ENCODE measurements at regions not wholly inside any gene's neighbourhood (a gene's known extent, or its start where the extent isn't known, plus 50 kb on each side); places are given as distances from the start of the nearest gene placed in this dataset.
"Not testable (repeated sequence)": the region's sequence is repeated elsewhere in the genome, so short reads cannot be mapped to it uniquely, and the experiment has no call there.

DNA sequence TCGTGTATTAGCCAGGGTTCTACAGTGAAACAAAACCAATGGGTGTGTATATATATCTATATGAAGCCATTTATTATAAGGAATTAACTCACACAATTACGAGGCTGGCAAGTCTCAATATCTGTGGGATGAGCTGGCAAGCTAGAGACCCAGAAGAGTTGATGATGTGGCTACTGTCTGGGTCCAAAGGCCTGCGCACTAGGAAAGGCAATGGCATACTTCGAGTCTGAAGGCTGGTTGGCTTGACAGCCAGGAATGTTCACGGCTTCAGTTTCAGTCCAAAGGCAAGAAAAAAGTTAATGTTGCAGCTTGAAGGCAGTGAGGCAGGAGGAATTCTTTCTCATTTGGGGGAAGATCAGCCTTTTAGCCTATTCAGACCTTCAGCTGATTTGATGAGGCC is 893.3 kb upstream of the LRFN5 start:
- H3K27ac Mint-ChIP-seq: no peak overlapping the region
- H3K4me3 Mint-ChIP-seq: no peak overlapping the region
- no peaks in the 10 kb centered on the region for H3K27me3 Mint-ChIP-seq
- peaks cover 4% of the 10 kb centered on the region for H3K9me3 Mint-ChIP-seq
- no peaks in the 10 kb centered on the region for H3K4me1 Mint-ChIP-seq
- H3K36me3 Mint-ChIP-seq: no peaks in the 10 kb centered on the region

DNA sequence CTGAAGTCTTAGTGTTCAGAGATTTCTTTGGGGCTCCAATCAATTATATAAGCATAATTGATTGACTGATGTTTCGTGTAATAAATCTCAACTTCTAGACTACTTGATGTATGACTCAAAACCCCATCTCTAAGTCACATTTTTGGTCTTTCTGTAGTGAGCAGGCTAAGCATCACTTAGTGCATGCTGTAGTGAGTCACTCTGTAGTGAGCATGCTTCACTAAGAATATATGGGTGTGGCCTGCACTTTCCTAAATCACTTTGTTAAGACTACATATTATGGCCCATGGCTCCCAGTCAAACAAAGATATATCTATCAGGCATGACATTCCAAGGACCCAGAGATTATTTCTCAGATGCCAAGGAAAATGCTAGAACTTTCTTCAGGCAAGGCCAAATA is 909.4 kb upstream of the LRFN5 start:
- Mint-ChIP-seq H3K4me3 (no peak overlapping the region), H3K27ac (no peak overlapping the region), H3K27me3 (peaks cover 2% of the 10 kb centered on the region), H3K4me1 (no peaks in the 10 kb centered on the region), H3K9me3 (peaks cover 4% of the 10 kb centered on the region), H3K36me3 (no peaks in the 10 kb centered on the region)

DNA sequence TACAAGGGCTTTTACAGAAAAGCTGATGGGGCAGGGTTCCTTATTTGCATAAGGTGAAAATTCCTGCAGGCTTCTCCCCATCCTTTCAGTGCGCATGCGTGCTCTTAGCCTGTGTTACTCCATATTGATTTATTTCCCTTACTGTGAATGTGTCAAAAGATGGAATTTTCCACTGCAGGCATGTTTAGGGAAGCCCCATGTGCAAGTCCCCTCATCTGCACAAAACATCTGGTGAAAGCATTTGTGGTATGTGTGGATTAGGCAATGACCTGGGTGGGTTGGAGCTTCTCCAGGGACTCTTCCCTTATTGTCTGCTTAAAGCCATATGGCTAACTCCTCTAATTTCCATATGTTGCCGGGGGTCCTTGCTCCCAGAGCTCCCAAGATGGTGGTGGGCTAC is 912.7 kb upstream of the LRFN5 start:
- Mint-ChIP-seq H3K9me3 (peaks cover 4% of the 10 kb centered on the region), H3K27me3 (peaks cover 2% of the 10 kb centered on the region), H3K27ac (no peak overlapping the region), H3K4me3 (no peak overlapping the region), H3K36me3 (no peaks in the 10 kb centered on the region), H3K4me1 (no peaks in the 10 kb centered on the region)

DNA sequence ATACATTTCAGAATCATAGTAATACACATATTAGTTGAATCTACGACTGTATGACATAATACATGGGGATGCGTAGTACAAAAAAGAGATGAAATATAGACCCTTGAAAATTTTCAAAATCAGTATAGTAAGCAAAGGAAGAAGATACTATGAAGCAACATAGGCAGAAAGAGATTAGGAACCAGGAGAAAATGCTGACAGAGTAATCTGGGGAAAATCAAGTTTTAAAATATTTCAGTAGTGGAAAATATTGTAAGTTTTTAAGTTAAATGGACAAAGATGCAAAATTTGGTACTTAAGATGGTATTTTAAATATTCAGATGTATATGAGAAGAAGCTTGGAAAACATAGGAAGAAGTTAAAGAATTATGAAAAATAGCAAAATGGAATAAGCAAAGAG is 915.6 kb upstream of the LRFN5 start:
- peaks cover 4% of the 10 kb centered on the region for H3K9me3 Mint-ChIP-seq
- H3K36me3 Mint-ChIP-seq: no peaks in the 10 kb centered on the region
- no peaks in the 10 kb centered on the region for H3K4me1 Mint-ChIP-seq
- no peak overlapping the region for H3K27ac Mint-ChIP-seq
- peaks cover 2% of the 10 kb centered on the region for H3K27me3 Mint-ChIP-seq
- no peak overlapping the region for H3K4me3 Mint-ChIP-seq

DNA sequence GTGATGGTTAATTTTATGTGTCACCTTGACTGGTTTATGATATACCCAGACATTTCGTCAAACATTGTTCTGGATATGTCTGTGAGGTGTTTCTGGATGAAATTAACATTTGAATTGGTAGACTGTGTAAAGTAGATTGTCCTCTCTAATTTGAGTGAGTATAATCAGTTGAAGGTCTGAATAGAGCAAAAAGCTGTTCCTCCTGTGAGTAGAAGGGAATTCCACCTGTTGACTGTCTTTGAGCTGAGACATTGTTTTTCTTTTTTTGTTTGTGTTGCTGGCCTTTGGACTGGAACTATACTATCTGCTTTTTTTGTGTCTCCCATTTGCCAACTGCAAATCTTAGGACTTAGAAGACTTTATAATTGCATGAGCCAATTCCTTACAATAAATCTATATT is 920.9 kb upstream of the LRFN5 start:
- no peaks in the 10 kb centered on the region for H3K4me1 Mint-ChIP-seq
- no peaks in the 10 kb centered on the region for H3K36me3 Mint-ChIP-seq
- H3K27ac Mint-ChIP-seq: no peak overlapping the region
- peaks cover 1% of the 10 kb centered on the region for H3K27me3 Mint-ChIP-seq
- H3K9me3 Mint-ChIP-seq: peaks cover 6% of the 10 kb centered on the region
- no peak overlapping the region for H3K4me3 Mint-ChIP-seq

- Mint-ChIP-seq H3K27ac (no peak overlapping the region), H3K9me3 (peaks cover 6% of the 10 kb centered on the region), H3K36me3 (no peaks in the 10 kb centered on the region), H3K4me3 (no peak overlapping the region), H3K27me3 (peaks cover 1% of the 10 kb centered on the region), H3K4me1 (no peaks in the 10 kb centered on the region)
These were observed 922.3 kb upstream of the LRFN5 start for GRCh38 chr14:40684328-40684727.

GRCh38 chr14:40682131-40682913 is 924.4 kb upstream of the LRFN5 start:
- Mint-ChIP-seq H3K4me3 (no peak overlapping the region), H3K36me3 (no peaks in the 10 kb centered on the region), H3K4me1 (no peaks in the 10 kb centered on the region), H3K27me3 (peaks cover 1% of the 10 kb centered on the region), H3K9me3 (peaks cover 6% of the 10 kb centered on the region), H3K27ac (no peak overlapping the region)

GRCh38 chr14:40679256-40679655 is 927.4 kb upstream of the LRFN5 start:
- H3K36me3 Mint-ChIP-seq: no peaks in the 10 kb centered on the region
- peaks cover 15% of the 10 kb centered on the region for H3K9me3 Mint-ChIP-seq
- H3K27ac Mint-ChIP-seq: no peak overlapping the region
- no peak overlapping the region for H3K4me3 Mint-ChIP-seq
- H3K4me1 Mint-ChIP-seq: no peaks in the 10 kb centered on the region
- peaks cover 1% of the 10 kb centered on the region for H3K27me3 Mint-ChIP-seq

DNA sequence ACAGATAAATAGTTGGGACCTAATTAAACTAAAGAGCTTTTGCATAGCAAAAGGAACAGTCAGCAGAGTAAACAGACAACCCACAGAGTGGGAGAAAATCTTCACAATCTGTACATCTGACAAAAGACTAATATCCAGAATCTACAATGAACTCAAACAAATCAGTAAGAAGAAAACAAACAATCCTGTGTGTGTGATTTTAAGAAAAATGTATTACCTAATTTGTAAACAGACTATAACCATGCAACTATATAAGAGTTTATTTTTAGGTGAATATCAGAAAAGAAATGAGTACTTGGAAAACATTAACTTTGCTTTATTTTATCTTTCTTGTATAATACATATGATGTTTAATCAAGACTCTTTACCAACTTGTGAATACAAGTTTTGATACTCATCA is 929.5 kb upstream of the LRFN5 start:
- H3K36me3 Mint-ChIP-seq, H3K4me3 Mint-ChIP-seq, H3K27me3 Mint-ChIP-seq, H3K27ac Mint-ChIP-seq, H3K4me1 Mint-ChIP-seq: not testable (repeated sequence)
- H3K9me3 Mint-ChIP-seq: peaks cover 15% of the 10 kb centered on the region

DNA sequence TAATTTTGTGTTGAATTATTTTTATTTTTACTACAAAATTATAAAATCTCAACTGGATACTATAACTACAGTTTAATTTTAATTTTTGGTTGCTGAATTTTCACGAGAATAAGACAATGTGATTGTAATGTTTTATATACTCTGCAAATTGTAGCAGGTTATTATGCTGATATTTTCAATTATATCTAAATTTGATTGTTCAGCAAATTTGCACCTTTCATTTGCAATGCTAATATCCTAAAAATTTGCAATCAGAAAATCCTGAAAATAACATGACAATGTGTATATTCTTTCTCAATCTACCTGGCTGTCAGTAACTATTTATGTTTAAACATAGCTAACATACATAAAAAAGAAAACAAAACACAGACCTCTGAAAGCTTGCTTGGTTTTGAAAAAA is 932.2 kb upstream of the LRFN5 start:
- H3K27me3 Mint-ChIP-seq: no peaks in the 10 kb centered on the region
- no peaks in the 10 kb centered on the region for H3K4me1 Mint-ChIP-seq
- no peak overlapping the region for H3K27ac Mint-ChIP-seq
- H3K9me3 Mint-ChIP-seq: peaks cover 9% of the 10 kb centered on the region
- no peak overlapping the region for H3K4me3 Mint-ChIP-seq
- no peaks in the 10 kb centered on the region for H3K36me3 Mint-ChIP-seq

GRCh38 chr14:40656311-40656710 is 950.4 kb upstream of the LRFN5 start:
- Mint-ChIP-seq H3K4me1 (no peaks in the 10 kb centered on the region), H3K27ac (no peak overlapping the region), H3K27me3 (no peaks in the 10 kb centered on the region), H3K4me3 (no peak overlapping the region), H3K36me3 (no peaks in the 10 kb centered on the region), H3K9me3 (no peaks in the 10 kb centered on the region)

GRCh38 chr14:40652089-40652691 is 954.5 kb upstream of the LRFN5 start:
- no peak overlapping the region for H3K4me3 Mint-ChIP-seq
- no peak overlapping the region for H3K27ac Mint-ChIP-seq

GRCh38 chr14:40630471-40630870 is 976.2 kb upstream of the LRFN5 start:
- H3K9me3 Mint-ChIP-seq: no peaks in the 10 kb centered on the region
- no peak overlapping the region for H3K4me3 Mint-ChIP-seq
- no peak overlapping the region for H3K27ac Mint-ChIP-seq
- no peaks in the 10 kb centered on the region for H3K36me3 Mint-ChIP-seq
- H3K27me3 Mint-ChIP-seq: no peaks in the 10 kb centered on the region
- no peaks in the 10 kb centered on the region for H3K4me1 Mint-ChIP-seq

More at GRCh38 chr14:40652089-40652691, 954.5 kb upstream of the LRFN5 start:
- no peaks in the 10 kb centered on the region for H3K27me3 Mint-ChIP-seq
- no peaks in the 10 kb centered on the region for H3K36me3 Mint-ChIP-seq
- no peaks in the 10 kb centered on the region for H3K4me1 Mint-ChIP-seq
- no peaks in the 10 kb centered on the region for H3K9me3 Mint-ChIP-seq

- not testable (repeated sequence) for H3K27me3 Mint-ChIP-seq, H3K4me3 Mint-ChIP-seq, H3K36me3 Mint-ChIP-seq, H3K4me1 Mint-ChIP-seq, H3K9me3 Mint-ChIP-seq, H3K27ac Mint-ChIP-seq
These were observed 977.0 kb upstream of the LRFN5 start for GRCh38 chr14:40629551-40630137.

GRCh38 chr14:40629144-40629543 is 977.5 kb upstream of the LRFN5 start:
- Mint-ChIP-seq H3K4me3 (no peak overlapping the region), H3K4me1 (no peaks in the 10 kb centered on the region), H3K36me3 (no peaks in the 10 kb centered on the region), H3K27ac (no peak overlapping the region), H3K9me3 (no peaks in the 10 kb centered on the region), H3K27me3 (no peaks in the 10 kb centered on the region)

GRCh38 chr14:40623643-40624042 is 983.0 kb upstream of the LRFN5 start:
- Mint-ChIP-seq H3K4me3 (no peak overlapping the region), H3K27ac (no peak overlapping the region), H3K27me3 (no peaks in the 10 kb centered on the region), H3K36me3 (no peaks in the 10 kb centered on the region), H3K4me1 (no peaks in the 10 kb centered on the region), H3K9me3 (no peaks in the 10 kb centered on the region)
